HCT116 (cell line): ENCODE measurements at regions not wholly inside any gene's neighbourhood (a gene's known extent, or its start where the extent isn't known, plus 50 kb on each side); places are given as distances from the start of the nearest gene placed in this dataset.

Experiments used
- ATAC-seq: fragments of 200-7000 bp; cut with Tn5 transposase; 2 replicates; pipeline ENCODE4 v1.9.1; 2020; ENCODE audit warnings: mild to moderate bottlenecking, moderate library complexity
- BruUV-seq: library from RNA; stranded (reverse); fragments of 400-500 nt; replicated peaks from 2 replicates; lab custom pipeline; 2021; lab: Mats Ljungman, UMichigan
- CTCF ChIA-PET: fragments of 300-600 bp; sonication (Branson Sonifier 250); formaldehyde crosslinking; loops from one replicate; lab custom pipeline; 2021; ENCODE audit warnings: antibody characterized with exemption; lab: Charles Lee
- POLR2A ChIA-PET: fragments of 300-600, 350-600 bp; sonication (Branson Sonifier 250); formaldehyde crosslinking; loops from one replicate; lab custom pipeline; 2021; ENCODE audit warnings: antibody characterized with exemption; lab: Charles Lee
- RAD21 ChIA-PET, 2 experiments: fragments of 300-600 bp; sonication (Branson Sonifier 250); formaldehyde crosslinking; loops; one replicate each; lab custom pipeline; 2023; ENCODE audit warnings: low total read pairs in 2 of 2; ENCODE audit not compliant: uncharacterized antibody in 2 of 2, unreplicated experiment in 2 of 2, low non-redundant PET in 1 of 2; lab: Charles Lee
- DNase-seq: peaks from one replicate; pipeline ENCODE4 v3.0.0-alpha.2; 2010; ENCODE audit warnings: low read depth, low spot score
- H2AFZ ChIP-seq: fragments of 200-600 bp; shearing (Covaris generic), sonication (generic); 2 replicates; pipeline ENCODE4 v1.6.1; 2017; ENCODE audit warnings: low read depth, mixed run types, mixed read lengths, antibody characterized with exemption, low read length; ENCODE audit not compliant: poor library complexity, severe bottlenecking
- H3K27ac ChIP-seq: 2 replicates; pipeline ENCODE4 v1.5.1; 2012; ENCODE audit warnings: low read depth, low read length
- H3K27me3 ChIP-seq: fragments of 200-600 bp; sonication (generic); 2 replicates; pipeline ENCODE4 v1.6.1; 2016; ENCODE audit warnings: mixed run types, low read length, mixed read lengths; ENCODE audit not compliant: insufficient read depth
- H3K36me3 ChIP-seq, 2 experiments: fragments of 200-500 bp in 1 of 2; fragments of 200-600 bp in 1 of 2; sonication (Bioruptor generic) in 1 of 2; sonication (generic) in 1 of 2; 2 replicates each; pipeline versions ENCODE4 v1.5.1 to v1.6.1; 2014 to 2016; ENCODE audit warnings: low read length in 2 of 2, inconsistent platforms in 1 of 2, mixed read lengths in 1 of 2, mixed run types in 1 of 2; ENCODE audit not compliant: insufficient read depth in 2 of 2, control insufficient read depth in 1 of 2
- H3K4me1 ChIP-seq, 2 experiments: fragments of 200-600 bp in 1 of 2; sonication (generic) in 1 of 2; 2 replicates each; pipeline versions ENCODE4 v1.5.1 to v1.6.1; 2012 to 2017; ENCODE audit warnings: low read length in 2 of 2, inconsistent platforms in 1 of 2, mild to moderate bottlenecking in 1 of 2, mixed read lengths in 1 of 2, mixed run types in 1 of 2, moderate library complexity in 1 of 2; ENCODE audit not compliant: insufficient read depth in 2 of 2, control insufficient read depth in 1 of 2
- H3K4me2 ChIP-seq: fragments of 200-600 bp; sonication (generic); 2 replicates; pipeline ENCODE4 v1.6.1; 2017; ENCODE audit warnings: mixed run types, low read length, mixed read lengths
- H3K4me3 ChIP-seq, 2 experiments: fragments of 200-600 bp in 1 of 2; sonication (generic) in 1 of 2; replicated peaks in 1 of 2; 2 replicates each; pipeline ENCODE4 v1.5.1; 2011 to 2016; ENCODE audit warnings: low read length in 2 of 2, control low read depth in 1 of 2, low read depth in 1 of 2, mild to moderate bottlenecking in 1 of 2, mixed read lengths in 1 of 2, mixed run types in 1 of 2
- H3K79me2 ChIP-seq: fragments of 200-600 bp; sonication (generic); 2 replicates; pipeline ENCODE4 v1.6.1; 2017; ENCODE audit warnings: mild to moderate bottlenecking, mixed run types, low read length, moderate library complexity, mixed read lengths; ENCODE audit not compliant: insufficient read depth
- H3K9ac ChIP-seq: fragments of 200-600 bp; sonication (generic); 2 replicates; pipeline ENCODE4 v1.6.1; 2016; ENCODE audit warnings: low read length, mixed read lengths
- H3K9me2 ChIP-seq: fragments of 200-600 bp; sonication (generic), shearing (Covaris generic); 2 replicates; pipeline ENCODE4 v1.6.1; 2017; ENCODE audit warnings: mixed run types, mild to moderate bottlenecking, moderate library complexity; ENCODE audit not compliant: insufficient read depth
- H3K9me3 ChIP-seq, 2 experiments: fragments of 200-500 bp in 1 of 2; fragments of 200-600 bp in 1 of 2; sonication (Bioruptor generic) in 1 of 2; sonication (generic) in 1 of 2; 2 replicates each; pipeline ENCODE4 v1.6.1; 2014 to 2017; ENCODE audit warnings: low read length in 2 of 2, mixed read lengths in 2 of 2, inconsistent platforms in 1 of 2, low read depth in 1 of 2, mild to moderate bottlenecking in 1 of 2, mixed run types in 1 of 2, moderate library complexity in 1 of 2; ENCODE audit not compliant: control insufficient read depth in 1 of 2, insufficient read depth in 1 of 2
- H4K20me1 ChIP-seq: fragments of 200-600 bp; sonication (generic), shearing (Covaris generic); 2 replicates; pipeline ENCODE4 v1.6.1; 2017; ENCODE audit warnings: mixed run types, mild to moderate bottlenecking, moderate library complexity; ENCODE audit not compliant: insufficient read depth
- CTCF ChIP-seq, 3 experiments: fragments of 200-600 bp in 1 of 3; sonication (generic) in 1 of 3; IDR thresholded peaks in 2 of 3; conservative IDR thresholded peaks in 1 of 3; 2 replicates each; pipeline ENCODE4 v1.5.1; 2012 to 2017; ENCODE audit warnings: low read depth in 2 of 3, low read length in 2 of 3, antibody characterized with exemption in 1 of 3, borderline replicate concordance in 1 of 3, control low read depth in 1 of 3, mild to moderate bottlenecking in 1 of 3, mixed read lengths in 1 of 3, mixed run types in 1 of 3, moderate library complexity in 1 of 3; ENCODE audit not compliant: insufficient read depth in 1 of 3
- POLR2AphosphoS5 ChIP-seq: IDR thresholded peaks from 2 replicates; pipeline ENCODE4 v1.6.1; 2011; ENCODE audit warnings: mild to moderate bottlenecking, low read depth, low read length, moderate library complexity
- YY1 ChIP-seq: IDR thresholded peaks from 2 replicates; pipeline ENCODE4 v1.6.1; 2011; ENCODE audit warnings: low read length, low read depth, moderate library complexity, mild to moderate bottlenecking; ENCODE audit not compliant: insufficient replicate concordance; ENCODE audit errors: extremely low read depth
- ZNF274 ChIP-seq: fragments of 200-500 bp; sonication (Bioruptor generic); IDR thresholded peaks from 2 replicates; pipeline ENCODE4 v1.6.1; 2014; ENCODE audit warnings: mild to moderate bottlenecking, low read depth, low read length, inconsistent platforms
- intact Hi-C: fragments of 100-400 bp; cut with micrococcal nuclease; formaldehyde crosslinking; loops from 2 replicates; pipeline ENCODE4 v1.10.0; 2022

- Histone ChIP-seq H3K4me1 (no peaks in the 10 kb centered on the region), H2AFZ (no peak overlapping the region), H3K27me3 (no peaks in the 10 kb centered on the region), H3K9ac (no peak overlapping the region), H3K27ac (no peak overlapping the region), H3K4me3 (no peak overlapping the region), H3K36me3 (no peaks in the 10 kb centered on the region), H3K9me2 (no peaks in the 10 kb centered on the region), H3K79me2 (no peaks in the 10 kb centered on the region), H3K9me3 (no peaks in the 10 kb centered on the region), H4K20me1 (no peaks in the 10 kb centered on the region), H3K4me2 (no peak overlapping the region)
- ChIA-PET RAD21 (no interaction called here), CTCF (no interaction called here), POLR2A (no interaction called here)
- no TSS peak for BruUV-seq
- ATAC-seq, result no peak
- no peak for DNase-seq
- TF ChIP-seq CTCF (IDR thresholded peaks at IDR 0.05 in 2 of 3, conservative IDR thresholded peaks at IDR 0.05 in 1 of 3; ENCODE audit: borderline replicate concordance in 1 of 3, insufficient read depth in 1 of 3, low read depth in 2 of 3, low read length in 2 of 3) (no peak), POLR2AphosphoS5 (no peak), YY1 (no peak)
- intact Hi-C loops, result no loop called here
Measured at GRCh38 chr2:53378791-53379190, 388.8 kb upstream of the CHAC2 start.

- Histone ChIP-seq H3K4me2 (no peak overlapping the region), H3K9me2 (no peaks in the 10 kb centered on the region), H3K4me1 (no peaks in the 10 kb centered on the region), H3K9me3 (no peaks in the 10 kb centered on the region), H3K9ac (no peak overlapping the region), H3K4me3 (no peak overlapping the region), H3K27me3 (no peaks in the 10 kb centered on the region), H2AFZ (no peak overlapping the region), H3K79me2 (no peaks in the 10 kb centered on the region), H4K20me1 (no peaks in the 10 kb centered on the region), H3K36me3 (no peaks in the 10 kb centered on the region), H3K27ac (no peak overlapping the region)
- POLR2A ChIA-PET, result no interaction called here
- RAD21 ChIA-PET, result no interaction called here
- DNase-seq (no peak), ATAC-seq (no peak)
- CTCF ChIA-PET, result no interaction called here
- BruUV-seq, result no TSS peak
- intact Hi-C loops, result no loop called here
- no peak for TF ChIP-seq ZNF274
Measured at GRCh38 chr2:53373126-53373525, 394.5 kb upstream of the CHAC2 start.
